ENCODE measurements at regions not wholly inside any gene's neighbourhood (a gene's known extent, or its start where the extent isn't known, plus 50 kb on each side); places are given as distances from the start of the nearest gene placed in this dataset.

DNA sequence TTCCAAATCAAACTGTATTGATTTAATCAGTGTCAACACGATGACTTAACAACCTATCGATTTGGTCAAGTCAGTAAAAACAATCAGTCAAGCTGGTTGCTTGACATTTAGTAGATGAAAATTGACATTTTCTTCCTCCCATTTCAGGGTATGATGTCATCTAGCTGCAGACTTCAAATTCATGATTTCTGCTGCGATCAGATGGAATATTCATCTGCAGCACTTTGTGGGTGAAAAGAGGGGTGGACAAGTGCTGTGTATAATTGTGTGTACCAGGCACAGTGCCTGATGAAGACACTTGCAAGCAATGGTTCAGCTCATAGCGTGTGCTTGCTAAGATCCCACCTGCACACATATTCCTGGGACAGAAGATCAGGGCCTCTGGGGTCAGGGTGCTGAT, 479.8 kb downstream of the DISC1 start:
- TF ChIP-seq EZH2phosphoT487 (IDR thresholded peaks at IDR 0.05; ENCODE audit: borderline replicate concordance, low read length) (no peak), CTCF (conservative IDR thresholded peaks at IDR 0.05; ENCODE audit: low read depth, low read length) (no peak)

Data from PC-3 (cell line).